Suprapubic skin (tissue), 4 donors: ENCODE measurements at regions not wholly inside any gene's neighbourhood (a gene's known extent, or its start where the extent isn't known, plus 50 kb on each side); places are given as distances from the start of the nearest gene placed in this dataset.

Source experiments
- DNase-seq, 2 donors: peaks; one replicate each; pipeline ENCODE4 v3.0.0-alpha.2; 2019; ENCODE audit warnings: low spot score in 2 of 2
- H3K27ac ChIP-seq: fragments of 200-600 bp; sonication (generic); one replicate; pipeline ENCODE4 v1.5.1; 2019
- H3K27me3 ChIP-seq: fragments of 200-600 bp; sonication (generic); one replicate; pipeline ENCODE4 v1.5.1; 2019
- H3K36me3 ChIP-seq: fragments of 200-600 bp; sonication (generic); one replicate; pipeline ENCODE4 v1.5.1; 2019
- H3K4me1 ChIP-seq: fragments of 200-600 bp; sonication (generic); one replicate; pipeline ENCODE4 v1.5.1; 2019
- H3K4me3 ChIP-seq: fragments of 200-600 bp; sonication (generic); one replicate; pipeline ENCODE4 v1.5.1; 2019; ENCODE audit warnings: mild to moderate bottlenecking
- H3K9me3 ChIP-seq: fragments of 200-600 bp; sonication (generic); one replicate; pipeline ENCODE4 v1.5.1; 2019
- CTCF ChIP-seq, 2 donors: fragments of 200-600 bp in 1 of 2; fragments of 450-650 bp in 1 of 2; sonication (generic) in 1 of 2; IDR thresholded peaks; one replicate each; pipeline ENCODE4 v1.5.1; 2016 to 2019; ENCODE audit warnings: antibody characterized with exemption in 2 of 2, mild to moderate bottlenecking in 1 of 2, moderate library complexity in 1 of 2
- EP300 ChIP-seq: sonication (generic); formaldehyde crosslinking; IDR thresholded peaks from one replicate; pipeline ENCODE4 v1.6.1; 2017; ENCODE audit warnings: antibody characterized with exemption
- POLR2A ChIP-seq, 2 donors: fragments of 450-650 bp; IDR thresholded peaks; one replicate each; pipeline ENCODE4 v1.6.1; 2017; ENCODE audit warnings: antibody characterized with exemption in 2 of 2, mild to moderate bottlenecking in 2 of 2, moderate library complexity in 2 of 2
- POLR2AphosphoS5 ChIP-seq, 3 donors: sonication (generic); formaldehyde crosslinking; IDR thresholded peaks; one replicate each; pipeline ENCODE4 v1.6.1; 2017; ENCODE audit warnings: antibody characterized with exemption in 3 of 3
- WGBS: methylation state at CpG from one replicate; pipeline ENCODE4 v1.1.5; 2018; 5-methylcytosine and 5-hydroxymethylcytosine counted together

GRCh38 chr10:128744811-128745305, 618.6 kb upstream of the MKI67 start:
- TF ChIP-seq CTCF (IDR thresholded peaks at IDR 0.05) = no peak
- TF ChIP-seq EP300 = no peak
- TF ChIP-seq POLR2AphosphoS5 (IDR thresholded peaks at IDR 0.05) = no peak
- no peak for TF ChIP-seq POLR2A (IDR thresholded peaks at IDR 0.05)
- Histone ChIP-seq H3K36me3 (no peaks in the 10 kb centered on the region), H3K4me3 (no peak overlapping the region), H3K27me3 (no peaks in the 10 kb centered on the region), H3K4me1 (no peaks in the 10 kb centered on the region), H3K27ac (no peak overlapping the region), H3K9me3 (no peaks in the 10 kb centered on the region)
- WGBS = 93% methylated on average over 1 of the region's 1 CpG
- DNase-seq = no peak

- WGBS = 91% methylated on average over 22 of the region's 22 CpGs
- H3K27me3 ChIP-seq = no peaks in the 10 kb centered on the region
Observed at GRCh38 chr10:128747582-128748346, 621.5 kb upstream of the MKI67 start.

GRCh38 chr10:128751284-128751683, 625.1 kb upstream of the MKI67 start:
- WGBS = 47% methylated on average over 6 of the region's 7 CpGs
- H3K36me3 ChIP-seq = no peaks in the 10 kb centered on the region
- no peak for DNase-seq
- no peaks in the 10 kb centered on the region for H3K4me1 ChIP-seq
- no peak overlapping the region for H3K27ac ChIP-seq
- no peaks in the 10 kb centered on the region for H3K9me3 ChIP-seq
- H3K4me3 ChIP-seq = no peak overlapping the region
- no peak for TF ChIP-seq POLR2A (IDR thresholded peaks at IDR 0.05)
- no peak for TF ChIP-seq EP300
- no peak for TF ChIP-seq POLR2AphosphoS5 (IDR thresholded peaks at IDR 0.05)
- no peak for TF ChIP-seq CTCF (IDR thresholded peaks at IDR 0.05)
- H3K27me3 ChIP-seq = no peaks in the 10 kb centered on the region

More at GRCh38 chr10:128747582-128748346, 621.5 kb upstream of the MKI67 start:
- no peak for DNase-seq
- Histone ChIP-seq H3K9me3 (no peaks in the 10 kb centered on the region), H3K4me3 (no peak overlapping the region), H3K4me1 (no peaks in the 10 kb centered on the region), H3K36me3 (no peaks in the 10 kb centered on the region), H3K27ac (no peak overlapping the region)
- TF ChIP-seq CTCF (IDR thresholded peaks at IDR 0.05) (no peak), EP300 (no peak), POLR2AphosphoS5 (IDR thresholded peaks at IDR 0.05) (no peak), POLR2A (IDR thresholded peaks at IDR 0.05) (no peak)

- no peak overlapping the region for H3K4me3 ChIP-seq
- H3K27me3 ChIP-seq = no peaks in the 10 kb centered on the region
- H3K4me1 ChIP-seq = no peaks in the 10 kb centered on the region
- TF ChIP-seq CTCF (IDR thresholded peaks at IDR 0.05) (no peak), EP300 (no peak), POLR2A (IDR thresholded peaks at IDR 0.05) (no peak), POLR2AphosphoS5 (IDR thresholded peaks at IDR 0.05) (no peak)
- 95% methylated on average over 3 of the region's 3 CpGs for WGBS
- no peaks in the 10 kb centered on the region for H3K9me3 ChIP-seq
- DNase-seq = no peak
- H3K27ac ChIP-seq = no peak overlapping the region
- H3K36me3 ChIP-seq = no peaks in the 10 kb centered on the region
Observed at GRCh38 chr10:128751851-128752250, 625.6 kb upstream of the MKI67 start.

GRCh38 chr10:128759174-128759573, 633.0 kb upstream of the MKI67 start:
- TF ChIP-seq POLR2A (IDR thresholded peaks at IDR 0.05) = no peak
- no peak for TF ChIP-seq CTCF (IDR thresholded peaks at IDR 0.05)
- no peak for TF ChIP-seq EP300
- no peak for TF ChIP-seq POLR2AphosphoS5 (IDR thresholded peaks at IDR 0.05)
- H3K4me3 ChIP-seq = no peak overlapping the region
- H3K9me3 ChIP-seq = no peaks in the 10 kb centered on the region
- no peak for DNase-seq
- no peak overlapping the region for H3K27ac ChIP-seq
- H3K4me1 ChIP-seq = no peaks in the 10 kb centered on the region
- H3K27me3 ChIP-seq = no peaks in the 10 kb centered on the region
- 83% methylated on average over 8 of the region's 8 CpGs for WGBS
- H3K36me3 ChIP-seq = no peaks in the 10 kb centered on the region
